ENCODE measurements at regions not wholly inside any gene's neighbourhood (a gene's known extent, or its start where the extent isn't known, plus 50 kb on each side); places are given as distances from the start of the nearest gene placed in this dataset.

DNA sequence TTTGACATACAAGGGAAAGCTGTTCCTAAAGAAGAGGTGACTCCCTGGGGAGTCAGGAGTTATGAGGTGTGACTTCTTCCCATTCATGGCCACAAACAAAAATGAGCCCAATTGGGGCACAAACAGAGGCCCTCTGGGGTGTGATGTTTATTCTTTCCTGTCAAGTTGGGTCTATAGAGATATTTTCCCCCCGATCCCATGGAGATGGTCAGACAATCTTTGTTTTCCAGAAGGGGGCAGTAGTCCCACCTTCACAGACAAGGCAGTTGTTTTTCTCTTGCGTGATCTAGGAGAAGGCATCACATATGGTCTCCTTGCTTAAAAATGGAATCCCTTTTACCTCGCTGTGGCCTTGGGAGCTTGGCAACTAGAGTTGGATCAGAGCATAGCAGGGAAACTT, 110.3 kb downstream of the MFSD1 start:
- no peak overlapping the region for H3K4me2 ChIP-seq (ENCODE audit: low read length)
- no peaks in the 10 kb centered on the region for H3K9me3 ChIP-seq (ENCODE audit: control insufficient read depth in 1 of 2, insufficient read depth in 1 of 2, low read depth in 1 of 2, low read length in 2 of 2)
- ATAC-seq (no peak), DNase-seq (ENCODE audit: low read depth, low spot score) (no peak)
- no peak overlapping the region for H2AFZ ChIP-seq (ENCODE audit: low read depth, low read length, poor library complexity, severe bottlenecking)
- ChIA-PET POLR2A (no interaction called here), RAD21 (ENCODE audit: low non-redundant PET in 1 of 2, low total read pairs in 2 of 2, uncharacterized antibody in 2 of 2, unreplicated experiment in 2 of 2) (no interaction called here), CTCF (no interaction called here)
- no peak for TF ChIP-seq YY1 (IDR thresholded peaks at IDR 0.05; ENCODE audit: extremely low read depth, insufficient replicate concordance, low read depth, low read length)
- peak; percentile 22; the same call in 1 of the 2 replicates for TF ChIP-seq RAD21 (IDR thresholded peaks at IDR 0.05; ENCODE audit: low read depth)
- no peak for TF ChIP-seq SIN3A (IDR thresholded peaks at IDR 0.05; ENCODE audit: low read depth)
- no peak for TF ChIP-seq POLR2A (IDR thresholded peaks at IDR 0.05; ENCODE audit: borderline replicate concordance, extremely low read depth, insufficient read depth, insufficient read length)
- TF ChIP-seq EZH2 (IDR thresholded peaks at IDR 0.05): no peak
- TF ChIP-seq, protein P1, sequence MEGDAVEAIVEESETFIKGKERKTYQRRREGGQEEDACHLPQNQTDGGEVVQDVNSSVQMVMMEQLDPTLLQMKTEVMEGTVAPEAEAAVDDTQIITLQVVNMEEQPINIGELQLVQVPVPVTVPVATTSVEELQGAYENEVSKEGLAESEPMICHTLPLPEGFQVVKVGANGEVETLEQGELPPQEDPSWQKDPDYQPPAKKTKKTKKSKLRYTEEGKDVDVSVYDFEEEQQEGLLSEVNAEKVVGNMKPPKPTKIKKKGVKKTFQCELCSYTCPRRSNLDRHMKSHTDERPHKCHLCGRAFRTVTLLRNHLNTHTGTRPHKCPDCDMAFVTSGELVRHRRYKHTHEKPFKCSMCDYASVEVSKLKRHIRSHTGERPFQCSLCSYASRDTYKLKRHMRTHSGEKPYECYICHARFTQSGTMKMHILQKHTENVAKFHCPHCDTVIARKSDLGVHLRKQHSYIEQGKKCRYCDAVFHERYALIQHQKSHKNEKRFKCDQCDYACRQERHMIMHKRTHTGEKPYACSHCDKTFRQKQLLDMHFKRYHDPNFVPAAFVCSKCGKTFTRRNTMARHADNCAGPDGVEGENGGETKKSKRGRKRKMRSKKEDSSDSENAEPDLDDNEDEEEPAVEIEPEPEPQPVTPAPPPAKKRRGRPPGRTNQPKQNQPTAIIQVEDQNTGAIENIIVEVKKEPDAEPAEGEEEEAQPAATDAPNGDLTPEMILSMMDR (IDR thresholded peaks at IDR 0.05 in 2 of 3, conservative IDR thresholded peaks at IDR 0.05 in 1 of 3; ENCODE audit: borderline replicate concordance in 1 of 3, insufficient read depth in 1 of 3, low read depth in 2 of 3, low read length in 2 of 3): peak in 2 of 3 experiments; percentile 18 to 29; a peak in 2 of 6 replicates
- BruUV-seq (replicated peaks): no TSS peak
- H3K36me3 ChIP-seq (ENCODE audit: control insufficient read depth in 1 of 2, insufficient read depth in 2 of 2, low read length in 2 of 2): no peaks in the 10 kb centered on the region
- no peaks in the 10 kb centered on the region for H4K20me1 ChIP-seq (ENCODE audit: insufficient read depth)
- H3K9ac ChIP-seq (ENCODE audit: low read length): no peak overlapping the region
- intact Hi-C loops (cut with micrococcal nuclease): no loop called here
- H3K27ac ChIP-seq (ENCODE audit: low read depth, low read length): no peak overlapping the region
- no peaks in the 10 kb centered on the region for H3K4me1 ChIP-seq (ENCODE audit: control insufficient read depth in 1 of 2, insufficient read depth in 2 of 2, low read length in 2 of 2)
- H3K27me3 ChIP-seq (ENCODE audit: insufficient read depth, low read length): no peaks in the 10 kb centered on the region
- no peak overlapping the region for H3K4me3 ChIP-seq (replicated peaks in 1 of 2; ENCODE audit: low read depth in 1 of 2, low read length in 2 of 2)
- H3K79me2 ChIP-seq (ENCODE audit: insufficient read depth, low read length): no peaks in the 10 kb centered on the region
- H3K9me2 ChIP-seq (ENCODE audit: insufficient read depth): no peaks in the 10 kb centered on the region

- H4K20me1 ChIP-seq (ENCODE audit: insufficient read depth): no peaks in the 10 kb centered on the region
- ChIA-PET RAD21 (ENCODE audit: low non-redundant PET in 1 of 2, low total read pairs in 2 of 2, uncharacterized antibody in 2 of 2, unreplicated experiment in 2 of 2) (no interaction called here), POLR2A (no interaction called here), CTCF (interaction anchor here (1.4 kb wide), 1 partner anchor 348 kb away, joined by 3 read pairs; no protein-coding TSS in a partner anchor)
- no peaks in the 10 kb centered on the region for H3K4me1 ChIP-seq (ENCODE audit: control insufficient read depth in 1 of 2, insufficient read depth in 2 of 2, low read length in 2 of 2)
- no peaks in the 10 kb centered on the region for H3K27me3 ChIP-seq (ENCODE audit: insufficient read depth, low read length)
- no peak overlapping the region for H3K9ac ChIP-seq (ENCODE audit: low read length)
- H3K27ac ChIP-seq (ENCODE audit: low read depth, low read length): no peak overlapping the region
- intact Hi-C loops (cut with micrococcal nuclease): no loop called here
- H3K9me2 ChIP-seq (ENCODE audit: insufficient read depth): no peaks in the 10 kb centered on the region
- H3K4me3 ChIP-seq (replicated peaks in 1 of 2; ENCODE audit: low read depth in 1 of 2, low read length in 2 of 2): no peak overlapping the region
- no peaks in the 10 kb centered on the region for H3K79me2 ChIP-seq (ENCODE audit: insufficient read depth, low read length)
- no peak overlapping the region for H2AFZ ChIP-seq (ENCODE audit: low read depth, low read length, poor library complexity, severe bottlenecking)
- H3K36me3 ChIP-seq (ENCODE audit: control insufficient read depth in 1 of 2, insufficient read depth in 2 of 2, low read length in 2 of 2): no peaks in the 10 kb centered on the region
- DNase-seq (ENCODE audit: low read depth, low spot score) (no peak), ATAC-seq (no peak)
- H3K9me3 ChIP-seq (ENCODE audit: control insufficient read depth in 1 of 2, insufficient read depth in 1 of 2, low read depth in 1 of 2, low read length in 2 of 2): no peaks in the 10 kb centered on the region
- no TSS peak for BruUV-seq (replicated peaks)
- no peak overlapping the region for H3K4me2 ChIP-seq (ENCODE audit: low read length)
- TF ChIP-seq TCF7L2 (IDR thresholded peaks at IDR 0.05; ENCODE audit: borderline replicate concordance, extremely low read depth, insufficient read depth, insufficient read length): no peak
- TF ChIP-seq CBX3 (IDR thresholded peaks at IDR 0.05; ENCODE audit: low read depth): no peak
- no peak for TF ChIP-seq SP1 (IDR thresholded peaks at IDR 0.05; ENCODE audit: low read depth)
- TF ChIP-seq SIN3A (IDR thresholded peaks at IDR 0.05; ENCODE audit: low read depth): no peak
- no peak for TF ChIP-seq ZFX (IDR thresholded peaks at IDR 0.05)
- no peak for TF ChIP-seq FOSL1 (IDR thresholded peaks at IDR 0.05; ENCODE audit: low read depth)
- no peak for TF ChIP-seq ELF1 (IDR thresholded peaks at IDR 0.05; ENCODE audit: borderline replicate concordance, low read depth)
- TF ChIP-seq EZH2phosphoT487 (IDR thresholded peaks at IDR 0.05; ENCODE audit: borderline replicate concordance): no peak
- no peak for TF ChIP-seq REST (IDR thresholded peaks at IDR 0.05; ENCODE audit: low read depth)
- no peak for TF ChIP-seq JUND (IDR thresholded peaks at IDR 0.05)
- no peak for TF ChIP-seq ZNF274 (IDR thresholded peaks at IDR 0.05; ENCODE audit: low read depth, low read length)
- TF ChIP-seq EGR1 (IDR thresholded peaks at IDR 0.05; ENCODE audit: low read depth): no peak
- TF ChIP-seq EZH2 (IDR thresholded peaks at IDR 0.05): no peak
- no peak for TF ChIP-seq POLR2A (IDR thresholded peaks at IDR 0.05; ENCODE audit: borderline replicate concordance, extremely low read depth, insufficient read depth, insufficient read length)
- no peak for TF ChIP-seq YY1 (IDR thresholded peaks at IDR 0.05; ENCODE audit: extremely low read depth, insufficient replicate concordance, low read depth, low read length)
These were observed 110.8 kb downstream of the MFSD1 start for GRCh38 chr3:158912621-158913020.

Measured in HCT116 (cell line).